B cell (primary cell): ENCODE measurements at regions not wholly inside any gene's neighbourhood (a gene's known extent, or its start where the extent isn't known, plus 50 kb on each side); places are given as distances from the start of the nearest gene placed in this dataset.
A peak's percentile ranks its signal among the peaks of the same experiment; 100 is the strongest.

Experiments
- ATAC-seq: fragments of 200-7000 bp; cut with Tn5 transposase; one replicate; pipeline ENCODE4 v1.10.0; 2021; ENCODE audit warnings: low read depth, mild to moderate bottlenecking, moderate number of reproducible peaks, moderate library complexity
- CTCF ChIA-PET: fragments of 350-600 bp; sonication (Branson Sonifier 250); formaldehyde crosslinking; loops from one replicate; lab custom pipeline; 2021; ENCODE audit warnings: antibody characterized with exemption, inconsistent platforms; lab: Charles Lee
- POLR2A ChIA-PET: fragments of 350-600 bp; sonication (Branson Sonifier 250); formaldehyde crosslinking; loops from one replicate; lab custom pipeline; 2021; ENCODE audit warnings: antibody characterized with exemption; lab: Charles Lee
- DNase-seq: peaks from one replicate; pipeline ENCODE4 v3.0.0; 2013
- H2AFZ ChIP-seq: 2 replicates; pipeline ENCODE4 v1.6.1; 2012; ENCODE audit warnings: mild to moderate bottlenecking, low read depth, low read length; ENCODE audit not compliant: insufficient read depth, poor library complexity, severe bottlenecking
- H3K27ac ChIP-seq, 2 donors: 1 replicate in 1 of 2; 2 replicates in 1 of 2; pipeline ENCODE4 v1.5.1; 2012 to 2013; ENCODE audit warnings: low read length in 2 of 2, mild to moderate bottlenecking in 2 of 2, moderate library complexity in 1 of 2
- H3K27me3 ChIP-seq, 4 experiments: fragments of 200-600 bp in 1 of 4; sonication (generic) in 1 of 4; replicated peaks in 1 of 4; 1 replicate in 2 of 4; 2 replicates in 2 of 4; pipeline versions ENCODE4 v1.6.1 to v1.7.0; 2013 to 2016; ENCODE audit warnings: low read length in 3 of 4, mild to moderate bottlenecking in 2 of 4, mixed read lengths in 1 of 4, moderate library complexity in 1 of 4; ENCODE audit not compliant: insufficient read depth in 4 of 4, control insufficient read depth in 3 of 4; ENCODE audit errors: control extremely low read depth in 1 of 4
- H3K36me3 ChIP-seq, 2 experiments: replicated peaks in 1 of 2; 1 replicate in 1 of 2; 2 replicates in 1 of 2; pipeline versions ENCODE4 v1.6.1 to v1.7.1; 2013; ENCODE audit warnings: low read length in 1 of 2; ENCODE audit not compliant: insufficient read depth in 2 of 2, control insufficient read depth in 1 of 2; ENCODE audit errors: control extremely low read depth in 1 of 2, extremely low read depth in 1 of 2
- H3K4me1 ChIP-seq, 2 donors: fragments of 200-600 bp in 1 of 2; sonication (generic) in 1 of 2; 1 replicate in 1 of 2; 2 replicates in 1 of 2; pipeline versions ENCODE4 v1.5.1 to v1.6.1; 2013 to 2017; ENCODE audit warnings: low read length in 2 of 2; ENCODE audit not compliant: control insufficient read depth in 2 of 2, insufficient read depth in 2 of 2
- H3K4me2 ChIP-seq: replicated peaks from 2 replicates; pipeline ENCODE3; 2012; ENCODE audit warnings: mild to moderate bottlenecking, low read depth, low read length; ENCODE audit not compliant: poor library complexity, severe bottlenecking
- H3K4me3 ChIP-seq, 5 experiments: fragments of 200-600 bp in 1 of 5; sonication (generic) in 1 of 5; 1 replicate in 3 of 5; 2 replicates in 2 of 5; pipeline versions ENCODE4 v1.5.1 to v1.7.0; 2011 to 2016; ENCODE audit warnings: low read length in 4 of 5, mild to moderate bottlenecking in 4 of 5, low read depth in 2 of 5, control low read depth in 1 of 5, moderate library complexity in 1 of 5; ENCODE audit not compliant: insufficient read depth in 1 of 5; ENCODE audit errors: control extremely low read depth in 1 of 5, extremely low read depth in 1 of 5
- H3K79me2 ChIP-seq: fragments of 200-600 bp; sonication (generic); one replicate; pipeline ENCODE4 v1.6.0; 2016; ENCODE audit warnings: low read length; ENCODE audit not compliant: control insufficient read depth, insufficient read depth
- H3K9ac ChIP-seq: fragments of 200-600 bp; sonication (generic); 2 replicates; pipeline ENCODE4 v1.6.1; 2017; ENCODE audit warnings: mild to moderate bottlenecking, low read length, moderate library complexity
- H3K9me3 ChIP-seq, 3 donors: one replicate each; pipeline versions ENCODE4 v1.6.1 to v1.7.1; 2013; ENCODE audit warnings: low read length in 2 of 3; ENCODE audit not compliant: control insufficient read depth in 2 of 3, insufficient read depth in 1 of 3; ENCODE audit errors: control extremely low read depth in 1 of 3
- H4K20me1 ChIP-seq: 2 replicates; pipeline ENCODE4 v1.6.0; 2012; ENCODE audit warnings: mild to moderate bottlenecking, low read length; ENCODE audit not compliant: insufficient read depth, control insufficient read depth, poor library complexity, severe bottlenecking
- H3K27ac Mint-ChIP-seq: one replicate; pipeline ENCODE4 v1.8.0; 2021; ENCODE audit warnings: mixed read lengths
- H3K27me3 Mint-ChIP-seq: one replicate; pipeline ENCODE4 v1.8.0; 2021; ENCODE audit warnings: mixed read lengths
- H3K4me1 Mint-ChIP-seq: one replicate; pipeline ENCODE4 v1.8.0; 2021; ENCODE audit warnings: mixed read lengths
- H3K4me3 Mint-ChIP-seq: one replicate; pipeline ENCODE4 v1.8.0; 2021; ENCODE audit warnings: mixed read lengths
- H3K9me3 Mint-ChIP-seq: one replicate; pipeline ENCODE4 v1.8.0; 2022; ENCODE audit warnings: mixed read lengths; ENCODE audit not compliant: insufficient read depth
- EZH2 ChIP-seq: IDR thresholded peaks from 2 replicates; pipeline ENCODE4 v1.6.1; 2012; ENCODE audit warnings: borderline replicate concordance, low read depth, mild to moderate bottlenecking, moderate library complexity, low read length; ENCODE audit not compliant: insufficient read depth, poor library complexity, severe bottlenecking
- WGBS: methylation state at CpG from one replicate; pipeline ENCODE4 v1.1.5; 2013; ENCODE audit warnings: missing lambda C conversion rate; ENCODE audit not compliant: insufficient coverage; 5-methylcytosine and 5-hydroxymethylcytosine counted together
- intact Hi-C: fragments of 100-400 bp; cut with micrococcal nuclease; formaldehyde crosslinking; loops from one replicate; pipeline ENCODE4 v1.10.0; 2022
- TF ChIP-seq, protein P1 (sequence below): fragments of 200-600 bp; IDR thresholded peaks from one replicate; pipeline ENCODE4 v1.8.0; 2022; ENCODE audit warnings: antibody characterized with exemption, mild to moderate bottlenecking

DNA sequence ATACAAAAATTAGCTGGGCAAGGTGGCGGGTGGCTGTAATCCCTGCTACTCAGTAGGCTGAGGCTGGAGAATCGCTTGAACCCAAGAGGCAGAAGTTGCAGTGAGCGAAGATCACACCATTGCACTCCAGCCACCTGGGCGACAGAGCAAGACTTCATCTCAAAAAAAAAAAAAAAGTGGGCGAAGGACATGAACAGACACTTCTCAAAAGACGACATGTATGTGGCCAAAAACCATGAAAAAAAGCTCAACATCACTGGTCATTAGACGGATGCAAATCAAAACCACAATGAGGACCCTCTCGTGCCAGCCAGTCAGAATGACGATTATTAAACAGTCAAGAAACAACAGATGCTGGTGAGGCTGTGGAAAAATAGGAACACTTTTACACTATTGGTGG, 344.9 kb upstream of the JARID2 start:
- H3K4me3 ChIP-seq: no peak overlapping the region
- Mint-ChIP-seq H3K27ac (no peak overlapping the region), H3K27me3 (no peaks in the 10 kb centered on the region), H3K4me3 (no peak overlapping the region), H3K9me3 (peaks cover 3% of the 10 kb centered on the region), H3K4me1 (peaks cover 32% of the 10 kb centered on the region)
- H3K36me3 ChIP-seq: no peaks in the 10 kb centered on the region
- peaks cover 26 to 27% of the 10 kb centered on the region in 2 donors for H3K4me1 ChIP-seq
- no peak overlapping the region for H3K4me2 ChIP-seq
- ATAC-seq: no peak
- TF ChIP-seq, protein P1, sequence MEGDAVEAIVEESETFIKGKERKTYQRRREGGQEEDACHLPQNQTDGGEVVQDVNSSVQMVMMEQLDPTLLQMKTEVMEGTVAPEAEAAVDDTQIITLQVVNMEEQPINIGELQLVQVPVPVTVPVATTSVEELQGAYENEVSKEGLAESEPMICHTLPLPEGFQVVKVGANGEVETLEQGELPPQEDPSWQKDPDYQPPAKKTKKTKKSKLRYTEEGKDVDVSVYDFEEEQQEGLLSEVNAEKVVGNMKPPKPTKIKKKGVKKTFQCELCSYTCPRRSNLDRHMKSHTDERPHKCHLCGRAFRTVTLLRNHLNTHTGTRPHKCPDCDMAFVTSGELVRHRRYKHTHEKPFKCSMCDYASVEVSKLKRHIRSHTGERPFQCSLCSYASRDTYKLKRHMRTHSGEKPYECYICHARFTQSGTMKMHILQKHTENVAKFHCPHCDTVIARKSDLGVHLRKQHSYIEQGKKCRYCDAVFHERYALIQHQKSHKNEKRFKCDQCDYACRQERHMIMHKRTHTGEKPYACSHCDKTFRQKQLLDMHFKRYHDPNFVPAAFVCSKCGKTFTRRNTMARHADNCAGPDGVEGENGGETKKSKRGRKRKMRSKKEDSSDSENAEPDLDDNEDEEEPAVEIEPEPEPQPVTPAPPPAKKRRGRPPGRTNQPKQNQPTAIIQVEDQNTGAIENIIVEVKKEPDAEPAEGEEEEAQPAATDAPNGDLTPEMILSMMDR: no peak
- TF ChIP-seq EZH2: no peak
- no peak overlapping the region for H3K27ac ChIP-seq
- peaks cover 0 to 4% (median 0%) of the 10 kb centered on the region in 3 donors for H3K9me3 ChIP-seq
- no peak overlapping the region for H3K9ac ChIP-seq
- POLR2A ChIA-PET: no interaction called here
- intact Hi-C loops: no loop called here
- H2AFZ ChIP-seq: no peak overlapping the region
- no peaks in the 10 kb centered on the region for H3K27me3 ChIP-seq
- no peaks in the 10 kb centered on the region for H4K20me1 ChIP-seq
- no peaks in the 10 kb centered on the region for H3K79me2 ChIP-seq
- 100% methylated on average over 5 of the region's 9 CpGs for WGBS
- CTCF ChIA-PET: no interaction called here
- DNase-seq: no peak

- TF ChIP-seq, protein P1: no peak
- no peak for TF ChIP-seq EZH2
- Histone ChIP-seq H4K20me1 (no peaks in the 10 kb centered on the region), H3K9ac (no peak overlapping the region), H3K9me3 (peaks cover 0 to 4% (median 0%) of the 10 kb centered on the region in 3 donors), H3K36me3 (no peaks in the 10 kb centered on the region), H3K4me2 (peak overlapping the region; percentile 14), H3K4me3 (no peak overlapping the region), H3K27ac (peak overlapping the region; percentile 36 to 57), H3K4me1 (peaks cover 16 to 18% of the 10 kb centered on the region in 2 donors), H3K27me3 (no peaks in the 10 kb centered on the region), H2AFZ (peak overlapping the region; percentile 7), H3K79me2 (no peaks in the 10 kb centered on the region)
- ATAC-seq (peak; percentile 43), DNase-seq (peak; percentile 46)
- CTCF ChIA-PET: no interaction called here
- Mint-ChIP-seq H3K4me1 (peaks cover 27% of the 10 kb centered on the region), H3K4me3 (peak overlapping the region; percentile 17), H3K9me3 (peaks cover 3% of the 10 kb centered on the region), H3K27me3 (no peaks in the 10 kb centered on the region), H3K27ac (peak overlapping the region; percentile 59)
- POLR2A ChIA-PET: interaction anchor here (0.6 to 0.7 kb wide), 2 partner anchors 8 to 697 kb away, joined by 3 to 10 read pairs; no protein-coding TSS in a partner anchor
- no CpG with 5 or more reads among the region's 8 CpGs for WGBS
- intact Hi-C loops: no loop called here
Observed at GRCh38 chr6:14903176-14904038, 342.5 kb upstream of the JARID2 start.
